ENCODE measurements at regions not wholly inside any gene's neighbourhood (a gene's known extent, or its start where the extent isn't known, plus 50 kb on each side); places are given as distances from the start of the nearest gene placed in this dataset.

DNA sequence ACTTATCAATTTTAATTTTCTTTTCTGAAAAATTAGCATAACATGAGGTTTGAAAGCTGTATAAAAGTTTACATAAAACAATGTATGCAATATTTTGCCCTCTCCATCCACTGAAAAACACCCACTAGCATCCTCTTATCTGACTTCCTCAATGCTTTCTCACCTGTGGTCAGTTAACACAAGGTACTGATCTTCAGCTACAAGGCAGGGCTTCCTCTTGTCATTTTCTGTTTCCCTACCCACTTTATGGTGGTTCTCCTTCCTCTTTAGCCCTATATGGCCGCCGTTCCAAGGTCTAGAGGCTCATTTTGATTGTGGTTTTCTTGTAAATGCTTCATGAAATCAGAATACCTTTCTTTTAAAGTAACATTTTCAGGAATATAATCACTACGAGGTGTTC lies 618.6 kb upstream of the CPEB2 start:
- in situ Hi-C loops (cut with MboI; ENCODE audit: low pct_unique_long_range_greater_than_20kb, low sequenced_read_pairs, unreplicated experiment) = no loop called here
- DNase-seq (ENCODE audit: low spot score) = no peak
- TF ChIP-seq CTCF (IDR thresholded peaks at IDR 0.05; ENCODE audit: extremely low read depth, insufficient read depth, missing control alignments) = no peak

DNA sequence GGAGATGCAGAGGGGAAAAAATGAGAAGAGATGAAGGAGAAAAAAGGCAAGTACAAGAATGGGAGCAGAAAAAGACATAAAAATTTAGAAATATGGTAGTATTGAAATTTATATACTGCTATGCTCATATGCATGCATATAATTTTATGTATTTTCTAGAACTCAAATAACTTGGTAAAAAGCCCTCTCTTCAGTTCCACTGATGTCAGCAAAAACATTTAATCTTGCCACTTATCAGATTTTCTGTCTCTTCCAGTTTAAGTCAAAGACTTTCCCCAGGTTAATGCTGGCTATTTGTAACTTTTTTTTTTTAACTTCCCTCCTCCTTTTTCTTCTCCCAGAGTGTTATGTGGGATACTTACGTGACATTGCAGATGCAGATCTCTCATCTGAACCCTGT lies 617.5 kb upstream of the CPEB2 start:
- in situ Hi-C loops (cut with MboI; ENCODE audit: low pct_unique_long_range_greater_than_20kb, low sequenced_read_pairs, unreplicated experiment) = no loop called here
- DNase-seq (ENCODE audit: low spot score) = no peak
- no peak for TF ChIP-seq CTCF (IDR thresholded peaks at IDR 0.05; ENCODE audit: extremely low read depth, insufficient read depth, missing control alignments)

- in situ Hi-C loops (cut with MboI; ENCODE audit: low pct_unique_long_range_greater_than_20kb, low sequenced_read_pairs, unreplicated experiment) = no loop called here
- TF ChIP-seq CTCF (IDR thresholded peaks at IDR 0.05; ENCODE audit: extremely low read depth, insufficient read depth, missing control alignments) = no peak
- no peak for DNase-seq (ENCODE audit: low spot score)
Observed at GRCh38 chr4:14386196-14386595, 616.1 kb upstream of the CPEB2 start.

GRCh38 chr4:14387647-14388046 lies 614.6 kb upstream of the CPEB2 start:
- DNase-seq (ENCODE audit: low spot score) = no peak
- TF ChIP-seq CTCF (IDR thresholded peaks at IDR 0.05; ENCODE audit: extremely low read depth, insufficient read depth, missing control alignments) = no peak
- in situ Hi-C loops (cut with MboI; ENCODE audit: low pct_unique_long_range_greater_than_20kb, low sequenced_read_pairs, unreplicated experiment) = no loop called here

GRCh38 chr4:14392378-14392777 lies 609.9 kb upstream of the CPEB2 start:
- DNase-seq (ENCODE audit: low spot score) = no peak
- no peak for TF ChIP-seq CTCF (IDR thresholded peaks at IDR 0.05; ENCODE audit: extremely low read depth, insufficient read depth, missing control alignments)
- in situ Hi-C loops (cut with MboI; ENCODE audit: low pct_unique_long_range_greater_than_20kb, low sequenced_read_pairs, unreplicated experiment) = no loop called here

DNA sequence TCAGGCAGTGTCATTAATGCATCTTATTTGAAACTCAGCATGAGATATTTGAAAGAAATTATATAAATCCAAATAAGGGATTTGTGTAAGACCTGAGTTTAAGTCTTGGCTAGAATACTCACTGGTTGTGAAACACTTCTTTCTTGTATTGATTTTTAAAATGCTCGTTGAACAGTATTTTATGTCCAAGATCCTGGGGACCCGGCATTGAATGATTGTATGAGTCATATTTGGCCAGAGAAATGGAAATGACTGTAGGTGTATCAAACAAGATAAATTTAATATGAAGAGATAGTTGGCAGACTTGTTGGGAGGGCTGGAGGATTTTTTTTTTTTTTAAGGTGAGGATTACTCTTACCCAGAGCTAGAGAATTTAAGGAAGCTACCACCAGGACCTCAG lies 606.1 kb upstream of the CPEB2 start:
- TF ChIP-seq CTCF (IDR thresholded peaks at IDR 0.05; ENCODE audit: extremely low read depth, insufficient read depth, missing control alignments) = no peak
- no peak for DNase-seq (ENCODE audit: low spot score)
- in situ Hi-C loops (cut with MboI; ENCODE audit: low pct_unique_long_range_greater_than_20kb, low sequenced_read_pairs, unreplicated experiment) = no loop called here

- in situ Hi-C loops (cut with MboI; ENCODE audit: low pct_unique_long_range_greater_than_20kb, low sequenced_read_pairs, unreplicated experiment) = no loop called here
- TF ChIP-seq CTCF (IDR thresholded peaks at IDR 0.05; ENCODE audit: extremely low read depth, insufficient read depth, missing control alignments) = no peak
- DNase-seq (ENCODE audit: low spot score) = no peak
Observed at GRCh38 chr4:14399848-14400247, 602.4 kb upstream of the CPEB2 start.
